ENCODE measurements at regions not wholly inside any gene's neighbourhood (a gene's known extent, or its start where the extent isn't known, plus 50 kb on each side); places are given as distances from the start of the nearest gene placed in this dataset.

- Histone ChIP-seq H3K9ac (replicated peaks; ENCODE audit: extremely low read depth, insufficient read depth, low read length) (no peak overlapping the region), H3K36me3 (ENCODE audit: control insufficient read depth in 2 of 2, extremely low read depth in 1 of 2, insufficient read depth in 2 of 2, low read length in 2 of 2) (no peaks in the 10 kb centered on the region), H3K27ac (ENCODE audit: insufficient read depth, low read depth, low read length) (no peak overlapping the region), H3K9me3 (replicated peaks; ENCODE audit: control insufficient read depth, insufficient read depth, low read length) (no peaks in the 10 kb centered on the region), H3K4me1 (ENCODE audit: control insufficient read depth, extremely low read depth, insufficient read depth, low read length) (no peaks in the 10 kb centered on the region), H3K27me3 (ENCODE audit: control insufficient read depth in 2 of 2, insufficient read depth in 2 of 2, low read length in 2 of 2) (no peaks in the 10 kb centered on the region), H3K4me3 (replicated peaks in 1 of 3; ENCODE audit: insufficient read depth in 1 of 3, low read depth in 1 of 3, low read length in 3 of 3) (no peak overlapping the region), H3K9me1 (replicated peaks; ENCODE audit: control insufficient read depth, extremely low read depth, insufficient read depth, low read length) (no peaks in the 10 kb centered on the region), H4K20me1 (replicated peaks; ENCODE audit: control insufficient read depth, extremely low read depth, insufficient read depth, low read length) (no peaks in the 10 kb centered on the region), H3K79me2 (ENCODE audit: control insufficient read depth, insufficient read depth, low read length) (no peaks in the 10 kb centered on the region), H3K4me2 (ENCODE audit: insufficient read depth, low read length) (no peak overlapping the region), H2AFZ (ENCODE audit: low read depth, low read length) (no peak overlapping the region)
- CTCF ChIA-PET = interaction anchor here (1.1 kb wide), 1 partner anchor 86 kb away, joined by 3 read pairs; no protein-coding TSS in a partner anchor
- FAIRE-seq (no peak), DNase-seq (ENCODE audit: low read depth, low spot score) (no peak)
- dilution Hi-C loops (cut with MboI; ENCODE audit: extremely low pct_ligation_motif_present, low sequenced_read_pairs) = no loop called here
- BruUV-seq (replicated peaks) = no TSS peak
- no peak for TF ChIP-seq GATA2 (IDR thresholded peaks at IDR 0.05; ENCODE audit: insufficient read depth, insufficient read length, low read depth, low read length)
- TF ChIP-seq FOS (IDR thresholded peaks at IDR 0.05; ENCODE audit: borderline replicate concordance, insufficient read depth, low read length) = no peak
- TF ChIP-seq POLR2A (IDR thresholded peaks at IDR 0.05; ENCODE audit: low read depth, low read length) = no peak
- no peak for TF ChIP-seq JUN (IDR thresholded peaks at IDR 0.05; ENCODE audit: borderline replicate concordance, insufficient read depth, insufficient read length, low read depth)
- TF ChIP-seq CTCF (IDR thresholded peaks at IDR 0.05; ENCODE audit: extremely low read depth in 1 of 2, insufficient read depth in 1 of 2, low read depth in 1 of 2, low read length in 2 of 2) = no peak
- no peak for TF ChIP-seq EZH2 (IDR thresholded peaks at IDR 0.05; ENCODE audit: borderline replicate concordance, low read depth, low read length, severe bottlenecking)
- no peak for TF ChIP-seq MYC (IDR thresholded peaks at IDR 0.05; ENCODE audit: low read depth, low read length)
- TF ChIP-seq MAX (IDR thresholded peaks at IDR 0.05; ENCODE audit: insufficient read depth, insufficient read length) = no peak
- TF ChIP-seq POLR2AphosphoS5 (IDR thresholded peaks at IDR 0.05; ENCODE audit: insufficient read depth, low read depth, low read length) = no peak
- intact Hi-C loops (cut with micrococcal nuclease) = no loop called here
- POLR2A ChIA-PET = no interaction called here
These were observed 272.9 kb downstream of the TMEM38B start for GRCh38 chr9:105967248-105967647.
